Endometrium (tissue), 2 donors: ENCODE measurements at regions not wholly inside any gene's neighbourhood (a gene's known extent, or its start where the extent isn't known, plus 50 kb on each side); places are given as distances from the start of the nearest gene placed in this dataset.

Experiments
- FAIRE-seq: peaks from 2 replicates; lab custom pipeline; 2012; peaks lifted over from hg19 to GRCh38; lab: Jason Lieb, UNC
- donor health status: control.
- donor health status: control.

DNA sequence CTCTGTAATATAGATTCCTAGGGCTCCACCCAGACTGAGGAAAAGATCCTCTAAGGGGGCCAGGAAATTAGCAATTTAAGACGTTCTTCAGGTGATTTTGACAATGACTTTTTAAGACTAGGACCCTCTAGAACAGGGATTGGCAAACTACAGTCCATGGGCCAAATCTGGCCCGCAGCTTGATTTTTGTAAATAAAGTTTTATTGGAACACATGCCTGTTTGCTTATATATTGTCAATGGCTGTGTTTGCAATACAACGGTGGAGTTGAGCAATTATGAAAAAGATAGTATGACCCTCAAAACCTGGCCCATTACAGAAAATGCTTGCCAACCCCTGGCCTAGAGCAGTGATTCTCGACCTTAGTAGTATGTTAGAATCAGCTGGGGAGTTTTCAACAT, 181.9 kb downstream of the SOX9 start:
- FAIRE-seq = no peak

- FAIRE-seq = no peak
These were observed 183.2 kb downstream of the SOX9 start for GRCh38 chr17:72303787-72304733.

DNA sequence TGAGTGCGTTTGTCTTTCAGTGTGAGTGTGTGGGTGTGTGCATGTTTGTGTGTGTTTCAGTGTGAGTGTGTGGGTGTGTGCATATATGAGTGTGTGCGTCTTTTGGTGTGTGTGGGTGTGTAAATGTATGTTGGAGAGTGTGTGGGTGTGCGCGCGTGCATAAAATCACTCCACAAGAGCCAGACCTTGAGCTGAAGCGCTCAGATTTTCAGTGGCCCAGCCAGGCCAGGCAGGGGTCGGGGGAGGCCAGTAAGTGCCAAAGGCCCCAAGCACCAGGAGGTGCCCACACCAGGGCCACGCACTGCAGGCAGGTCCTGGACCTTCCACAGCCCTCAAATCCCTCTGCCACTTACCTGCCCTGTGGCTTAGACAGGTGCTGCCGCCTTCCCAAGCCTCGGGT, 184.0 kb downstream of the SOX9 start:
- FAIRE-seq = no peak

- FAIRE-seq = no peak
These were observed 184.7 kb downstream of the SOX9 start for GRCh38 chr17:72305472-72305871.

DNA sequence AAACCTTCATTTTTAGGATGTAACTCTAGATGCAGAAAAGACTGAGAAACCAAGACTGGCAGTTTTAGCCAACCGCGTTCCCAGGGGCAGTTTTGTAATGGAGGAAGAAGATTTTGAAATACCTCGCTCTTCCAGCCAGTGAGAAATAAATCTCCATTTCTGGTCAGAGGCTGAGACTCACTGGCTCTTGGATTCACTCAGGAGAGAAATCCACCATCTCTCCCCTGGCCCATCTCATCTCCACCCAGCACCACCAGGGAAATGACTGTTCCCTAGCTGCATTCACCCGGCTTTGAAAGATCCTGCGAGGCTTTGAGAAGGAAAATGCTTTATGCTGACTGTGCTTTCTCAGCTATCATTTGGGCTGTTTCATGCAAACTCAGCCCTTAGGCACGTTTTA, 185.2 kb downstream of the SOX9 start:
- no peak for FAIRE-seq

GRCh38 chr17:72307836-72308235, 187.0 kb downstream of the SOX9 start:
- no peak for FAIRE-seq

GRCh38 chr17:72308744-72309385, 188.0 kb downstream of the SOX9 start:
- no peak for FAIRE-seq

DNA sequence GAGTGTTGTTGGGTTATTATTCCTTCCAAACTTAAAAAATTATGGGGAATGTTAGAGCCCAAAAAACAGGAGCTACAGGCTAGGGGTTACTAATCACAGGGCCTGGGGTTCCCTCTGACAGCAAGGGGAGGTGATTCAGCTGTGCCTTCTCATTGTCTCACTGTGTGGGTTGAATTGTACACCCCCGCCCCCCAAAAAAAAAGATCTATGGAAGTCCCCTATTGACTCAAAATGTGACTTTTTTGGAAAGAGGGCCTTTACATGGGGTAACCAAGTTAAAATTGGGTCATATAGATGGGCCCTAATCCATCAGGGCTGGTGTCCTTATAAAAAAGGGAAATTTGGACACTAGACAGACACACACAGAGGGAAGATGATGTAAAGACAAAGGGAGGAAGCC, 190.2 kb downstream of the SOX9 start:
- no peak for FAIRE-seq

DNA sequence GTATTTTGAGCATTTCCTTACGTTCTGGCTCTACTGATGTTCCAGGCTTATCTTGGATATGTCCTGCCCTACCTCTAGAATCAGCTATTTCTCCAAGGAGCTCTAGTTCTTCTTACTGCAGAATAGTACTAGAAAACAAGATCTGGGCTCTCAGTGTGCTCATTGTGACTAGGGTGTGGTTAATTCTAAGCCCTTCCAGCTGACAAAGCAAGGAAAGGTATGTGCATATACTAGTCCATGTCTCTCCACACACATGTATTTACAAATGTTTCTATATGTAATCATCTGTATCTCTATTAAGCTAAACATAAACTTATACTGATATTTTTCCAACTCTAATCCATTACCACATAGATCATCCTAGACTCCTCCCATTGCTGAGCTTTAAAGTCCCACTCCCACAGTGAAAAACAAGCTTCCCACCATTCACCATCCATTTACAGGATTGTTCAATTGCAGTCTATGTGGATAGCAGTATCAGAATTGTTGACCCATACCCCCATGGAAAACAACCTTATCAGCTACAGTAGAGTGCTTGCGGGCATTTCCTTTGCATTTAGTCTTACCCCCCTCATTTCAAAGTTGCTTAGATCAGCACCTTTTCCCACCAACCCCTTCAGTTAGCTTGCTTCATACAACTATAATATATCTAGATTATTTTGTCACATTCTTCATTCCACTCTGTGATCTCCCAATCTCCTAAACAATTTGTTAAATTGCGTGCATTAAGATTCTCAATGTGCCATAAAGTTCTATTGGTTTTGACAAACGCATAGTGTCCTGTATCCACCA, 194.5 kb downstream of the SOX9 start:
- no peak for FAIRE-seq

- FAIRE-seq = no peak
These were observed 197.3 kb downstream of the SOX9 start for GRCh38 chr17:72318131-72318530.

- no peak for FAIRE-seq
These were observed 201.1 kb downstream of the SOX9 start for GRCh38 chr17:72321896-72322295.

DNA sequence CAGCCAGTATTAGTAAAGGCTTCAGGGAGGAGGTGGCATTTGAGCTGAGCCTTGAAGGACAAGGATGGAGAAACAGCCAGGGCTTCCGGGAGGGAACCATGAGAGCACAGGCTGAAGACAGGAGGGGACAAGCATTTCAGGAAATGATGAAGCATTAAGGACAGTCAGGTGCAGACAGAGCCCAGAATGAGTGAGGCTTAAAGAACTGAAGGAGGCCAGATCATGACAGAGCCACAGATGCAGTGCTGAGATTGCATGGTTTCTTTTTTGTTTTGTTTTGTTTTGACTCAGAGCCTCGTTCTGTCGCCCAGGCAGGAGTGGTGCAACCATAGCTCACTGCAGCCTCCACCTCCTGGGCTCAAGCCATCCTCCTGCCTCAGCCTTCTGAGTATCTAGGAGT, 211.5 kb downstream of the SOX9 start:
- no peak for FAIRE-seq

- FAIRE-seq = no peak
These were observed 212.8 kb downstream of the SOX9 start for GRCh38 chr17:72333570-72333969.

DNA sequence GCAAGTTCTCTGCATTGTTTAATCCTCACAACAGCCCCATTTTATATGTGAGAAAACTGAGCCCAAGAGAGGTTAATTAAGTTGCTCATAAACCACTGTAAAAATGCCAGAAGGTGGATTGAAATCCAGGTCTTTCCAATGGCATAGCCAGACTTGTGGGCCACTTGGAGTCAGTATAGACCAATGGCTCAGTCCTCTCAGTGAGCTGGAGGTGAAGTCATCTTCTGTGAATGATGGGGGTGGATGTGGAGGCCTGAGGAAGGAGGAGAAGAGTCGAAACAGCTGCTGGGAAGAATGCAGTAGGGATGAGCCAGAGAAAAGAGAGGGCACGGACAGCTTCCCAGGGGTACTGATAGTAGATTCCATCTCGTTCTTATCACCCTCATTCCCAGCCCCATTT, 213.4 kb downstream of the SOX9 start:
- FAIRE-seq = no peak

GRCh38 chr17:72336026-72336803, 215.4 kb downstream of the SOX9 start:
- FAIRE-seq = no peak

GRCh38 chr17:72336804-72337070, 215.9 kb downstream of the SOX9 start:
- no peak for FAIRE-seq

DNA sequence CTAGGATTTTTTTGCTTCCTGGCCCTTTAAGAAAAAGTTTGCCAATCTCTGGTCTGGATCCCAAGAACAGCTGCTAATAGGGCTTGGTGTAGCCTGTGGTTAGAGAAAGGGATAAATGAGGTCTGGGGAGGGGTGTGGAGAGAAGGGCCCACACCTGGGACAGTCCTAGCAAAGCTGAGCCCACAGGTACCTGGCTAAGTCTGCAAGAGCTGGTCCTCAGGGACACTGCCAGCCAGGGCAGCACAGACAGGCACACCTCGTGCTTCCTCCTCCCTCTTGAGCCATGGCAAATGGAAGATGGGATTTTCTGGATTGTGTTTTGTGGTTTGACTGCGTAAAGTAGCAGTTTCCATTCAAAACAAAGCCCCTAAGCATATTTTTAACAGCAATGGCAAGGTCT, 217.5 kb downstream of the SOX9 start:
- FAIRE-seq = no peak

- FAIRE-seq = no peak
These were observed 218.3 kb downstream of the SOX9 start for GRCh38 chr17:72338847-72339790.

- no peak for FAIRE-seq
These were observed 220.0 kb downstream of the SOX9 start for GRCh38 chr17:72340836-72341235.

- FAIRE-seq = no peak
These were observed 221.2 kb downstream of the SOX9 start for GRCh38 chr17:72342061-72342460.
